K562 (cell line): ENCODE measurements at regions not wholly inside any gene's neighbourhood (a gene's known extent, or its start where the extent isn't known, plus 50 kb on each side); places are given as distances from the start of the nearest gene placed in this dataset.

Experiments
- ATAC-seq: fragments of 200-7000 bp; cut with Tn5 transposase; 3 replicates; pipeline ENCODE4 v1.9.1; 2020; ENCODE audit warnings: moderate library complexity
- BruUV-seq: library from RNA; stranded (reverse); fragments of 400-500 nt; replicated peaks from 2 replicates; lab custom pipeline; 2021; lab: Mats Ljungman, UMichigan
- CTCF ChIA-PET: fragments of 300-600 bp; formaldehyde crosslinking; extraction: SDS; loops from one replicate; lab custom pipeline; 2021; ENCODE audit warnings: low intra/inter-chr PET ratio; lab: Yijun Ruan, JAX
- POLR2A ChIA-PET: fragments of 300-600, 350-650 bp; sonication (Branson Sonifier 250); formaldehyde crosslinking; extraction: SDS; loops from one replicate; lab custom pipeline; 2021; ENCODE audit warnings: antibody characterized with exemption, inconsistent platforms; lab: Yijun Ruan, JAX
- DNase-seq, 4 experiments: peaks; one replicate each; pipeline versions ENCODE4 v3.0.0 to v3.0.0-alpha.2; 2011 to 2018; ENCODE audit warnings: low spot score in 3 of 4, mixed read lengths in 3 of 4; ENCODE audit errors: extremely low read depth in 1 of 4
- FAIRE-seq: peaks from 2 replicates; lab custom pipeline; 2011; peaks lifted over from hg19 to GRCh38; lab: Jason Lieb, UNC
- H2AFZ ChIP-seq: 2 replicates; pipeline ENCODE4 v1.6.0; 2011; ENCODE audit warnings: low read depth, low read length, control low read depth, inconsistent platforms
- H3K27ac ChIP-seq: fragments of 200-600 bp; 3 replicates; pipeline ENCODE4 v1.8.0; 2011; ENCODE audit warnings: low read depth, mild to moderate bottlenecking, control low read depth, inconsistent platforms, low read length, moderate library complexity, mixed read lengths; ENCODE audit errors: extremely low read depth
- H3K27me3 ChIP-seq, 2 experiments: fragments of 300-600 bp in 1 of 2; 2 replicates in 1 of 2; 3 replicates in 1 of 2; pipeline versions ENCODE4 v1.6.0 to v1.8.0; 2011; ENCODE audit warnings: inconsistent platforms in 2 of 2, low read length in 2 of 2, mild to moderate bottlenecking in 1 of 2, mixed read lengths in 1 of 2, moderate library complexity in 1 of 2; ENCODE audit not compliant: control insufficient read depth in 2 of 2, insufficient read depth in 2 of 2
- H3K36me3 ChIP-seq: fragments of 300-600 bp; 3 replicates; pipeline ENCODE4 v1.8.0; 2011; ENCODE audit warnings: mild to moderate bottlenecking, low read length, inconsistent platforms; ENCODE audit not compliant: control insufficient read depth, insufficient read depth
- H3K4me1 ChIP-seq, 2 experiments: fragments of 200-600 bp in 1 of 2; replicated peaks in 1 of 2; 2 replicates in 1 of 2; 3 replicates in 1 of 2; pipeline versions ENCODE4 v1.5.1 to v1.8.0; 2011; ENCODE audit warnings: inconsistent platforms in 2 of 2, low read length in 2 of 2, mild to moderate bottlenecking in 1 of 2, mixed read lengths in 1 of 2, moderate library complexity in 1 of 2; ENCODE audit not compliant: control insufficient read depth in 2 of 2, insufficient read depth in 2 of 2
- H3K4me2 ChIP-seq: 2 replicates; pipeline ENCODE4 v1.6.1; 2011; ENCODE audit warnings: low read length, control low read depth, inconsistent platforms, mixed read lengths; ENCODE audit not compliant: insufficient read depth
- H3K4me3 ChIP-seq: fragments of 200-600 bp; sonication (generic), shearing (Covaris generic); 2 replicates; pipeline ENCODE4 v1.5.1; 2016; ENCODE audit warnings: control low read depth, inconsistent platforms
- H3K79me2 ChIP-seq: fragments of 200-600 bp; 3 replicates; pipeline ENCODE4 v1.8.0; 2011; ENCODE audit warnings: low read length, inconsistent platforms; ENCODE audit not compliant: control insufficient read depth, insufficient read depth
- H3K9ac ChIP-seq, 2 experiments: 2 replicates each; pipeline versions ENCODE4 v1.6.0 to v1.6.1; 2011; ENCODE audit warnings: low read depth in 2 of 2, low read length in 2 of 2, control low read depth in 1 of 2, inconsistent platforms in 1 of 2, mild to moderate bottlenecking in 1 of 2, mixed read lengths in 1 of 2; ENCODE audit not compliant: insufficient read depth in 1 of 2
- H3K9me1 ChIP-seq: one replicate; pipeline ENCODE4 v1.6.0; 2011; ENCODE audit warnings: inconsistent platforms, mild to moderate bottlenecking, low read length, moderate library complexity; ENCODE audit not compliant: control insufficient read depth, insufficient read depth
- H3K9me3 ChIP-seq: replicated peaks from 2 replicates; pipeline ENCODE4 v1.5.1; 2011; ENCODE audit warnings: low read depth, low read length, inconsistent platforms; ENCODE audit not compliant: control insufficient read depth, insufficient read depth
- H4K20me1 ChIP-seq: replicated peaks from 2 replicates; pipeline ENCODE4 v1.6.1; 2011; ENCODE audit warnings: low read length, inconsistent platforms, mixed read lengths; ENCODE audit not compliant: control insufficient read depth, insufficient read depth
- ARID1B ChIP-seq: fragments of 450-650 bp; IDR thresholded peaks from 2 replicates; pipeline ENCODE4 v1.6.1; 2016; ENCODE audit warnings: antibody characterized with exemption, mild to moderate bottlenecking, inconsistent platforms
- CBX5 ChIP-seq: IDR thresholded peaks from 2 replicates; pipeline ENCODE4 v1.6.1; 2014; ENCODE audit warnings: low read depth, borderline replicate concordance
- CCNT2 ChIP-seq: IDR thresholded peaks from 2 replicates; pipeline ENCODE4 v1.6.1; 2011; ENCODE audit warnings: borderline replicate concordance, low read depth, mild to moderate bottlenecking, moderate library complexity, mixed read lengths, low read length; ENCODE audit not compliant: insufficient read length; ENCODE audit errors: extremely low read depth
- CREB5 ChIP-seq: fragments of 250-450 bp; sonication (Bioruptor Pico); IDR thresholded peaks from 2 replicates; pipeline ENCODE4 v1.5.0; 2020; ENCODE audit warnings: mild to moderate bottlenecking
- EHMT2 ChIP-seq: fragments of 450-650 bp; IDR thresholded peaks from 2 replicates; pipeline ENCODE4 v1.6.1; 2018; ENCODE audit warnings: antibody characterized with exemption
- GABPB2 ChIP-seq: fragments of 250-450 bp; sonication (Bioruptor Pico); conservative IDR thresholded peaks from 2 replicates; pipeline ENCODE4 v1.5.1; 2021; ENCODE audit warnings: mild to moderate bottlenecking
- KDM5B ChIP-seq: fragments of 200-600 bp; sonication (generic); IDR thresholded peaks from 2 replicates; pipeline ENCODE4 v1.6.1; 2012; ENCODE audit warnings: low read depth, mild to moderate bottlenecking, moderate library complexity, low read length, control low read depth, inconsistent platforms; ENCODE audit not compliant: insufficient replicate concordance
- LEF1 ChIP-seq: fragments of 450-650 bp; IDR thresholded peaks from 2 replicates; pipeline ENCODE4 v1.6.1; 2016; ENCODE audit warnings: mild to moderate bottlenecking
- RBBP5 ChIP-seq: fragments of 200-600 bp; sonication (generic); IDR thresholded peaks from 2 replicates; pipeline ENCODE4 v1.6.1; 2012; ENCODE audit warnings: borderline replicate concordance, mild to moderate bottlenecking, low read length, control low read depth, inconsistent platforms; ENCODE audit not compliant: insufficient read depth, poor library complexity, severe bottlenecking
- ZBTB11 ChIP-seq, 3 experiments: fragments of 200-800 bp in 1 of 3; fragments of 250-450 bp in 1 of 3; fragments of 450-650 bp in 1 of 3; sonication (Bioruptor Pico) in 1 of 3; sonication (Bioruptor generic) in 1 of 3; formaldehyde crosslinking in 1 of 3; IDR thresholded peaks; 2 replicates each; pipeline versions ENCODE4 v1.6.1 to v1.8.0; 2016 to 2022; ENCODE audit warnings: mild to moderate bottlenecking in 2 of 3, missing genetic modification characterization in 2 of 3, missing compliant biosample characterization in 1 of 3, moderate library complexity in 1 of 3
- ZEB2 ChIP-seq: fragments of 450-650 bp; IDR thresholded peaks from 2 replicates; pipeline ENCODE4 v1.6.1; 2016
- WGBS: fragments of 100-300 bp; shearing (Covaris generic); methylation state at CpG from one replicate; pipeline ENCODE4 v1.1.6; 2016; ENCODE audit warnings: low coverage, mixed read lengths; ENCODE audit not compliant: insufficient coverage; ENCODE audit errors: missing lambda C conversion rate; 5-methylcytosine and 5-hydroxymethylcytosine counted together
- in situ Hi-C: fragments of 300-500 bp; cut with MboI; formaldehyde crosslinking; loops from 4 replicates; pipeline ENCODE4 v1.15.0; 2018; ENCODE audit warnings: inconsistent platforms, mixed read lengths
- intact Hi-C: fragments of 100-400 bp; cut with micrococcal nuclease; formaldehyde crosslinking; loops from 2 replicates; pipeline ENCODE4 v1.14.2; 2022
- TF ChIP-seq, protein P1 (sequence below), 2 experiments: fragments of 150-350 bp in 1 of 2; IDR thresholded peaks; 2 replicates each; pipeline ENCODE4 v1.6.1; 2012 to 2016; ENCODE audit warnings: low read depth in 2 of 2, low read length in 2 of 2, mild to moderate bottlenecking in 1 of 2, moderate library complexity in 1 of 2
- TF ChIP-seq, protein P2 (sequence below): fragments of 450-650 bp; formaldehyde crosslinking; IDR thresholded peaks from 2 replicates; pipeline ENCODE4 v1.4.0; 2020; ENCODE audit warnings: mild to moderate bottlenecking, moderate library complexity

DNA sequence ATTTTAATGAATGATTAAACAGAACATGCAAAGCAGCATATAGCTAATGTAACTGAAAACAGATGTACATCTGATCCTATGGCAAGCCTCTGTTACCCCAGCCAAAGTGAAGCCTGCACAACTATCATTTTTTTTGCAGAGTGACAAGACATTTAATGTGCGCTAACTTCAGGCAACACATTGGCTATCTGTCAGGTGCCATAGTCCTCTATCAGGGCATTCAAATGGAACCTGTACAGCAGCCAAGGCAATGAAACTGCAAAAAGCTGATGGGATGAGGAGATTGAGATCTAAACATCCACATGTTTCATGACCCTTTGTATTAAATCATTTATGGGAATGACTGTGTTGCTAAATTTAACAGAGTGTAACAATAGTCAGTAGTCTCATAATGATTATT lies 1088.5 kb upstream of the TMEM132C start:
- Histone ChIP-seq H3K27ac (no peak overlapping the region), H3K4me3 (no peak overlapping the region), H3K9ac (no peak overlapping the region), H3K36me3 (no peaks in the 10 kb centered on the region), H3K4me1 (no peaks in the 10 kb centered on the region), H3K9me1 (no peaks in the 10 kb centered on the region), H3K9me3 (peaks cover 11% of the 10 kb centered on the region), H4K20me1 (no peaks in the 10 kb centered on the region), H3K27me3 (no peaks in the 10 kb centered on the region), H3K79me2 (no peaks in the 10 kb centered on the region), H3K4me2 (no peak overlapping the region), H2AFZ (no peak overlapping the region)
- intact Hi-C loops (no loop called here), in situ Hi-C loops (no loop called here)
- POLR2A ChIA-PET, result interaction anchor here (0.6 kb wide), 1 partner anchor 31 kb away, joined by 3 read pairs; no protein-coding TSS in a partner anchor
- DNase-seq, result no peak
- 6% methylated on average over 1 of the region's 1 CpG for WGBS
- BruUV-seq, result no TSS peak
- CTCF ChIA-PET, result no interaction called here
- ATAC-seq, result no peak
- no peak for FAIRE-seq
- TF ChIP-seq RBBP5 (no peak), EHMT2 (no peak), GABPB2 (no peak), LEF1 (no peak), CBX5 (no peak), ZEB2 (no peak), ZBTB11 (CRISPR knock-in tag; IDR thresholded peaks at IDR 0.05) (no peak), ARID1B (peak; percentile 55), CREB5 (CRISPR knock-in tag) (no peak), KDM5B (no peak), CCNT2 (no peak)
- TF ChIP-seq, protein P1, sequence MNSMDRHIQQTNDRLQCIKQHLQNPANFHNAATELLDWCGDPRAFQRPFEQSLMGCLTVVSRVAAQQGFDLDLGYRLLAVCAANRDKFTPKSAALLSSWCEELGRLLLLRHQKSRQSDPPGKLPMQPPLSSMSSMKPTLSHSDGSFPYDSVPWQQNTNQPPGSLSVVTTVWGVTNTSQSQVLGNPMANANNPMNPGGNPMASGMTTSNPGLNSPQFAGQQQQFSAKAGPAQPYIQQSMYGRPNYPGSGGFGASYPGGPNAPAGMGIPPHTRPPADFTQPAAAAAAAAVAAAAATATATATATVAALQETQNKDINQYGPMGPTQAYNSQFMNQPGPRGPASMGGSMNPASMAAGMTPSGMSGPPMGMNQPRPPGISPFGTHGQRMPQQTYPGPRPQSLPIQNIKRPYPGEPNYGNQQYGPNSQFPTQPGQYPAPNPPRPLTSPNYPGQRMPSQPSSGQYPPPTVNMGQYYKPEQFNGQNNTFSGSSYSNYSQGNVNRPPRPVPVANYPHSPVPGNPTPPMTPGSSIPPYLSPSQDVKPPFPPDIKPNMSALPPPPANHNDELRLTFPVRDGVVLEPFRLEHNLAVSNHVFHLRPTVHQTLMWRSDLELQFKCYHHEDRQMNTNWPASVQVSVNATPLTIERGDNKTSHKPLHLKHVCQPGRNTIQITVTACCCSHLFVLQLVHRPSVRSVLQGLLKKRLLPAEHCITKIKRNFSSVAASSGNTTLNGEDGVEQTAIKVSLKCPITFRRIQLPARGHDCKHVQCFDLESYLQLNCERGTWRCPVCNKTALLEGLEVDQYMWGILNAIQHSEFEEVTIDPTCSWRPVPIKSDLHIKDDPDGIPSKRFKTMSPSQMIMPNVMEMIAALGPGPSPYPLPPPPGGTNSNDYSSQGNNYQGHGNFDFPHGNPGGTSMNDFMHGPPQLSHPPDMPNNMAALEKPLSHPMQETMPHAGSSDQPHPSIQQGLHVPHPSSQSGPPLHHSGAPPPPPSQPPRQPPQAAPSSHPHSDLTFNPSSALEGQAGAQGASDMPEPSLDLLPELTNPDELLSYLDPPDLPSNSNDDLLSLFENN (IDR thresholded peaks at IDR 0.05; ENCODE audit: low read depth in 2 of 2, low read length in 2 of 2), result no peak
- TF ChIP-seq, protein P2, sequence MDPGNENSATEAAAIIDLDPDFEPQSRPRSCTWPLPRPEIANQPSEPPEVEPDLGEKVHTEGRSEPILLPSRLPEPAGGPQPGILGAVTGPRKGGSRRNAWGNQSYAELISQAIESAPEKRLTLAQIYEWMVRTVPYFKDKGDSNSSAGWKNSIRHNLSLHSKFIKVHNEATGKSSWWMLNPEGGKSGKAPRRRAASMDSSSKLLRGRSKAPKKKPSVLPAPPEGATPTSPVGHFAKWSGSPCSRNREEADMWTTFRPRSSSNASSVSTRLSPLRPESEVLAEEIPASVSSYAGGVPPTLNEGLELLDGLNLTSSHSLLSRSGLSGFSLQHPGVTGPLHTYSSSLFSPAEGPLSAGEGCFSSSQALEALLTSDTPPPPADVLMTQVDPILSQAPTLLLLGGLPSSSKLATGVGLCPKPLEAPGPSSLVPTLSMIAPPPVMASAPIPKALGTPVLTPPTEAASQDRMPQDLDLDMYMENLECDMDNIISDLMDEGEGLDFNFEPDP (CRISPR knock-in tag), result no peak
